IPS-NIHi7 (cell line): ENCODE measurements at regions not wholly inside any gene's neighbourhood (a gene's known extent, or its start where the extent isn't known, plus 50 kb on each side); places are given as distances from the start of the nearest gene placed in this dataset.

ENCODE experiments used
- DNase-seq: peaks from one replicate; pipeline ENCODE4 v3.0.0; 2012; ENCODE audit warnings: mixed read lengths; ENCODE audit errors: extremely low spot score

DNA sequence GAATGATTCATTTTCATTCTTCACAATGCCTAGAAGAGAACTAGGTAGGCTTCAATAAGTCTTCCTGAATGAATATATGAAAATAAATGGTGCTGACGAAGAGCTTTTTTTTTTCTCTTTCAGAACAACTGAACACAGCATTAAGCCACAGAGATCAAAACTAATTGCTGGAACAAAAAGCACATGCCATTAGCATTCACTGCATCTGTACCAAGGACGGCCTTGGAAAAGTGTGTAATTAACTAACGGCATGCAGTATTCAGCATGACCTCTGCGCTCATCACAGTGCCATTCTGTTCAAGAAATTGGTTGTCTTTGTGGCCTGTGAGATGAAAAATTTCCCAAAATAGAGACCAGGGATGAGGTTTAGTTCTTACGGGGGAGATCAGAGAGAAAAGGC, 99.3 kb downstream of the NUDT12 start:
- DNase-seq, result no peak

DNA sequence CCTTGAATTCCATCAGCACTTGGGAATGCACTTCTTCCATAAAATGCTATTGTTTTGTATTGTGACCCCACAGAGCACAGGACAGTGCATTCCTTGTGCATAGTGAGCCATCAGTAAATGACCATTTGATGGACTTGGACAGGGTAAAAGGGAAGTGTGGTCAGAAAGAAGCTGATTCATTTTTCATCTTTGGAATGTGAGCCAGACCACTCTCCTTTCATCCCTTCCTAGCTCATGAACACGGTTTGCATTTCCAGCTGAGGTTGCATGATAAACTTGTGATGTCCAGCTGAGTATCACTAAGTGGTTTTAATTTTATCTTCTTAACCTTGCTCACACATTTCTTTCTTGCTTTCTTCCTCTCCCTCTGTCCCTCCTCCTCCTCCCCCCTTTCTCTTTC, 101.3 kb downstream of the NUDT12 start:
- DNase-seq, result no peak

DNA sequence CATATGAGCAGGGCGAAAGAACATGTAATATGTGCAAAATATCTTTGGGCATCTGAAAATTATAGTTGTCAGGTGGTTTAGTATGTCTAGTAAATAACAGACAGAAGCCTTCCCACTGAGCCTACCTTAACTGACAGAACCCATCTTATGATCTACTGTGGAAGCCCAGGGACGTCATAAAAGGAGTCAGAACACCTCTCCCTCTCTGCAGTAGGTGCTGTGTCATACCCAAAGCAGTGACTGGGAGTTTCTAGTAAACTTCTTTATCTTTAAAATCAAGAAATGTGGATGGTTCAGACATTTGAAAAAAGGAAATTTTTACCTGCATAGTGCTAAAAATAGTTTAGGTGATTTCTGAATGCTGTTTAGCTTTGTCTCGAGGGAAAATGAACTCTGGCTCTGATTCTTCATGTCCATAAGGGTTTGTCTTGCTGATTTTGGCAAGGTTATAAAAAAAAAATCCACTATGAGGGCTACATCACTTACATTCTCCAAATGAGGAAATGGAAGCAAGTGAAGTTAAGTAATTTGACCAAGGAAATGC, 104.0 kb downstream of the NUDT12 start:
- no peak for DNase-seq

DNA sequence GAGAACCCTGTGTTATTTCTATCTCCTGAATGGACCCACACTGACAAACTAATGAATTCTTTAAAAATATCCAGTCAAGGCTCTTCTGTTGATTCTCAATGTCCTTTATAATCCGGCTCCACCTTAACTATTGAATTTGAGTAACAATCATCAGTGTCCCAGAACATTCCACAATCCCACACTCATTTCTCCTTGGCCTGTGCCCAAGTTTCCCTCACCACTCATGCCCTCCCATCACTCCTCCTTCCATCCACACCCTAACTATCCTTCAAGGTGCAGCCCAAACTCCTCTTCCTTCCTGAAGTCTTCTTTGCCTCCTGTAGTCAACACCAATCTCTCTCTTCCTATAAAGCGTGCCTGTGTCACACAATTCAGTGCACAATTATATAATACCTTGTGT, 106.1 kb downstream of the NUDT12 start:
- no peak for DNase-seq

DNA sequence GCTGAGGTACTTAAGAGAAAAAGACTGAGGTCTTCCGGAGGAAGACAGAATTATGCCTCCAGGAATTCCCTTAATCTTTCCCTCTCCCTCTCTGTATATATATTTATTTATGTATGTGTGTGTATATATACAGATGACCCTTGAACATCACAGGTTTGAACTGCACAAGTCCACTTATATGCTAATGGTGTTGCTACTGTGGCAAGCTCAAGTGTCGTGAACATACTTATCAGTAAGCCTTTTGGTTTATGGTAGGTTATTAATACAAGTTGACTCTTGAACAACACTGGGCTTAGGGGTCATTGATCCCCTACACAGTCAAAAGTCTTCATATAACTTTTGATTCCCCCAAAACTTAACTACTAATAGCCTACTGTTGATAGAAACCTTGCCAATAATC, 106.8 kb downstream of the NUDT12 start:
- no peak for DNase-seq

DNA sequence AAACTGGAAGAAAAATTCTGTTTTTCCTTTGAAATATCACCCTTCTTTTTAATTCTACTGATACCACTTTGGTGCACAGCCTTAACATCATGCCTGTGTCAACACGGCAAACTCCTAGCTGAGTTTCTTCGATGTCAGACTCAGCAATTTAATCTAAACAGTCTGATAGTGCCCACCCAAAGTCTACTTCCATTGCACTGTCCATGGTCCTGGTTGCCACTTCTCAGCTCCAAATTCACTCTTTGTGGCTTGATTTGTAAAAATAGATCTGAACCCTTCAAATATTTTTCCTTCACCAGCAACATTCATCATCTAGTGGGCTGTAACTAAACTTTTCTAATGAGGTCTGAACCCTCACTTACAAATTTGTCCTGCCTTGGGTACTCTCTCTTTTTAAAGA, 107.8 kb downstream of the NUDT12 start:
- DNase-seq, result no peak

DNA sequence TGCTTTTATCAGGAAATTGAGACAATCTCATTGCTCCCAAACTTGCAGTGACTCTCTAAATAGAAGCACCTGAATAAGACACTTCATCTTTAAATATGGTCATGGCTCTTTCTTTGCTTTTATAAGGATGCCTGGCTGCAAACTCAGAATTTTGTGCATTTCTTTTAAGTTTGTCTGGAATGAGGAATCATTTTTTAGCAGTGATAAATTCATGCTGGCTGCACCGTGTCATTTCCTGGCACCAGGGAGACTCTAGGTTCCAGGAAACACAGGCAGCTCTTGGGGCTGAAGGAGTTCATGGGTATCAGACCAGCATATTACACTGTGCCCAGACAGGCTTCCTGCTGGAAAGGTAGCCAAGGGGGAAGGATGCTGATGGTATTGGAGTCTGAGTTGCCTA, 109.9 kb downstream of the NUDT12 start:
- no peak for DNase-seq

DNA sequence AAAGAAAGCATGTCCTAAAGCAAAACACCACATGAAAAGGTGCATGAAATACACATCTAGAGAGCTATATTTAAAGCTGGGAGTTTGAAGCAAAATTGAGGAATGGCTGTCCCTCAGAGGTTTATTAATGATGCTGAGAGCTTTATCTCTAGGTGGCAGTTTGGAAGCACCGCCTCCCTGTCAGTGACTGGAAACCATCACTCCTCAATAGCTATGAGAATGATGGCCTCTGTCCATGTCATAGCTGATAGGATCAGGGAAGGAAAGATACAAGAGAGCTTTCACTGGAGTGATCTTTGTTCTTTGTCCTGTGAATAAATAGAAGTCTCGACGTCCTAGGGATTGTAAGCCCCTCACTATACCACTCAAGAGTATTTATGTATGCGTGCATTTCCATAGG, 110.5 kb downstream of the NUDT12 start:
- no peak for DNase-seq

DNA sequence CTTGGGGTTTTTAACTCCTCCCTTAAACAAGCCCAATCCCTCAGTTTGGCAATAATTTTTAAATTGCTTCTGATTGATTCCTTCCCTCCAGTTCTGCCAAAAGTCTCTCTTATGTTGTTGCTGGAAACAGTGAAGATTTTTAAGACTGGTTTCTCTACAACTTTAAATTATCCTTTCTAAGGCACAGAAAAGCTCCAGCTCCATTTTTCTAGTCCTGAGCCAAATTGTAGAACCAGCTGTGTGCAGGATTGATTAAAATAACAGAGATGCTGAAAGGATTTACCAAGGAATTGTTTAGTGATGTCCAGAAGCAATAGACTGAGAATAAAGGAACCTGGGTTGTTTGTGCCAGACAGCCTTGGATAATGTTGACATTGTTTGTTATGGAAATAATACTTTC, 111.3 kb downstream of the NUDT12 start:
- no peak for DNase-seq

DNA sequence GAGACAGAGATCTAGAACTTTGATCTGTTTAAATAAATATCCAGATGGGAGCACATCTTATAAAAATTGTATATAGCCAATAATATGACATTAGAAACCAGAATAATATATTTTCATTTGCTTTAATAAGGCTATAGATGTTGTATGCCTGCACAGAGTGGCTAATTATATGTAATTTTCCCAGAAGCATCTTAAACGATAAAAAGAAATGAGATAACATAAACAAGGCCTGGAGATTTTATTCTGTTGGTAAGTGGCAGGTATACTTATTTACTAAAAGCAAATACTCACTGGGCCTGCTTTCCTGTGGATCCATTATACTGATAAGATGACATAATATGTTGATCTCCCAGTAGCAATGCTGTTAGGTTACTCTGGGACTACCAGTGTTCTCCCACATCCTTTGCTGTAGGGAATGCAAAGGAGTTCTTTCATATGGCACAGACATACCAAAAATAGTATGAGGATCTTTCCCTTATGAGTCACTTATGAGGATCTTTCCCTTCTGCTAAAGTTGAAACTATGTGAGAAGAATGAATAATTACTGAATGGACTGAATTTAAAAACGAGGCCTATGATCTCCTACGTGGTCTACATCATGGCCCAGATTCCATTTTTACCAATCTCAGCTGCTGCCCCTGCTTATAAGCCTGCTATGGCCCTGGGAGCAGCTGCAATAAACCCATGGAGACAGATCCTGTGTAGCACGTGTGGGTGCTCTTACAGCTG, 112.1 kb downstream of the NUDT12 start:
- no peak for DNase-seq

DNA sequence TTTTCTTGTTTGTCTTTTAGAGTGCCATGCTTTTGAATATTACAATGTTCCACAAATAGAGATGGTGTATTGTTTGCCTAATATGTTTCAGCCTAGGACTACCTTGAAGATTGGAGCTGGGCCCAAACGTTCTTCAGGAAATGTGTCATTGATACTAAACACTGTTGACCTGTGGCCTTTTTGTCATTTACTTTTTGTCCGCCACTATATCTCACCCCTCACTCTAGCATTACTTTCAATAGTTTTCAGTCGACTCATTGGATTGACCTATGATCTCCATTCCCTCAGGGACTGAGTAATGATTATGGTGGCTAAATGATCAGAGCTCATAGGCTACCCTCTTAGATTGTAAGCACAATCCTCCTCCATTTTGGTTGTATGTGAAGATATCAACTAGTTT, 115.8 kb downstream of the NUDT12 start:
- no peak for DNase-seq

DNA sequence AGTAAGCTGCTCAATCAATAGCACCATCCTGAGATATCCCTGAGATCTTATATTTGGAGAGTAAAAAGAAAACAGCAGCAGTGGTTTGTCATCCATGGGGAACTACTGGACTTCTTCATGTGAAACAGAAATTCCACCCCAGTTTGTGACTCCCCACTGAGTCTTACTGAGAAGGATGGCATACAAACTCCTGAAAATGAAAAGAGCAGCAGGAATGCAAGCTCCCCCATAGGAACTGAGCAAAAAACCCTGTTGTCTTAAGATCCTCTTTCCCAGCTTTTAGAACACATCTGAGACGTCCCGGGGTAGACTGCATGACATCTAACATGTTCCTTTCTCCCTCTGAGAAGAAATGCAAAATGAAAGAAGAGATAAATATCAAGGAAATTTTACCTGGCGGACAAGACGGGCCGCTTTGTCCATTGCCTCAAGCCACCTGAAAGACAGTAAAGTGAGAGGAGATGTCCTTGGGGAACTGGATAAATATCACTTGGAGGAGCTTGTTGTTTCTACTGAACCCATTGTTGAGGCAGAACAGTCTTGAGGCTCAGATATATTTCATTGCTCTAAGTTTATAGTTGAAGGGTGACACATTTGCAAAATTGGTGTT, 117.1 kb downstream of the NUDT12 start:
- DNase-seq, result no peak

DNA sequence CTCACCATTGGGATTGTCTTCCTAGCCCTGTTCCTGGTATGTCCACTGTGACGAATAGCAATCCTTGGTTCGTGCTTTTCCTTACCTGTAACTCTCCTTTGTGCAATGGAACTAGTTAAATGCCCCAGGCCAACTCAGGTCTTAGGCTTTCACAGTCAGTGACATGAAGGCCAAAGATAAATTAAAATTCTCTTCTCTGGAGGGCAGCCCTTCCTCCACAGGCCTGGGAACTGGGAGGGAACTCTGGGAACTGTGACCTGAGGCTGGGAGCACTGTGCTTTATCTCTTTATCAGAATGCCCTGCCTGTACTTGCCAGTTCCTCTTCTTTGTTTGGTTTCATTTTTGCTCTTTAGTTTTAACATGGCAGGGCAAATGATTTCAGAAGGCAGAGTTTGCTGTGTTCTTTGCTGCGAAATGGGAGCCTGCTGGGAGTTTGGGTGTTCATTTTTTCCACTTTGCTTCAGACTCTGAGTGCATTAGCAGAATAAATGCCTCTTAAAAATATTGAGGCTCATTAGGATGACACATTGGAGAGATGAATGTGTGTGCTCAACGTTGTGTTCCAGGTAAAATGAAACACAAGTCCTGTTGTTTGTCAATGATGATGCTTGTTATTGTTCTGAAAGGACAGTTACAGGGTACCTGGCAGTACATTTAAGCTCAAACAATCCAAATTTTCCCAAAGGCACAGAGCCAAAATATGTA, 118.1 kb downstream of the NUDT12 start:
- no peak for DNase-seq

DNA sequence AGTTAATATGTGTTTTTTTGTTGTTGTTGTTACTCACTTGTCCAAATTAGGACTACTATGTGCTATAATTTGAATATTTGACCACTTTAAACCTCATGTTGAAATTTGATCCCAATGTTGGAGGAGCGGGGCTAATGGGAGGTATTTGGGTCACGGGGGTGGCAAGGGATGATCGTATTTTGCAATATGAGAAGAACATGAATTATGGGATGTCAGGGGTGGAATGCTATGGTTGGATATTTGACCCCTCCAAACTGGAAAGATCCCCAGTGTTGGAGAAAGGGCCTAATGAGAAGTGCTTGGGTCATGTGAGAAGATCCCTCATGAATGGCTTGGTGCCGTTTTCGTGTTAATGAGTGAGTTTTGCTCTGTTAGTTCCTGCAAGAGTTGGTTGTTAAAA, 119.8 kb downstream of the NUDT12 start:
- DNase-seq, result no peak

DNA sequence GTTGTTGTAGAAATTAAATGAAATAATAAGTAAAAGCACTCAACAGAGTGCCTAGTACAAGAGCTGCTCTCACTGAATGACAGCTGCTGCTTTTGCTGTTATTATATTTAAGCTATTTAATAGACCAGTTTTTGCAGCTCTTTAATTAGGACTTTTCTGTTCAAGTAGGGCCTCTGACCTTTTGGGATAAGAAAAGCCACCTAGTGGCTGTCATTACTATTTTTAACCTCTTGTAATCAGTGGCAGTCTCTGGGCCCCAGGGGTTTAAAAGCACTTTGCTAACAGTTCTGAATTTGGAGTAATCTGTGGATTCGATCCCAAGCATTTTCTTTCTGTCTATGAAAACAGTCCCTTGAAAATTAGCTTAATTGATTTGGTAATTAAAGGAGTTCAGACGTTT, 121.1 kb downstream of the NUDT12 start:
- peak; percentile 43 for DNase-seq

DNA sequence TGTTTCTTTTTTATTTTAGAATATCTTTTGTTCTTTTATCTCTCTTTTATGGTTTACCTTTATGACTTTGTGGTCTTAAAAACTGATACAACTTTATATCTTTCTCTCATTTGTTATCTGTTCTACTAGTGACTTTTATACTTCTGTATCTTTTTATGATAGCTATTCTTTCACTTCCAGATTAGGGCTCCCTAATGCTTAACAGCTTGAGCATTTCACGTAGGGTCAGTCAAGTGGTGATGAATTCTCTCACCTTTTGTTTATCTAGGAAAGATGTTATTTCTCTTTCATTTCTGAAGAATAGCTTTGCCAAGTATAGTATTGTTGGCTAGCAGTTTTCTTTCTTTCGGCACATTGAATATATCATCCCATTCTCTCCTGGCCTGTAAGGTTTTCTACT, 123.6 kb downstream of the NUDT12 start:
- no peak for DNase-seq

DNA sequence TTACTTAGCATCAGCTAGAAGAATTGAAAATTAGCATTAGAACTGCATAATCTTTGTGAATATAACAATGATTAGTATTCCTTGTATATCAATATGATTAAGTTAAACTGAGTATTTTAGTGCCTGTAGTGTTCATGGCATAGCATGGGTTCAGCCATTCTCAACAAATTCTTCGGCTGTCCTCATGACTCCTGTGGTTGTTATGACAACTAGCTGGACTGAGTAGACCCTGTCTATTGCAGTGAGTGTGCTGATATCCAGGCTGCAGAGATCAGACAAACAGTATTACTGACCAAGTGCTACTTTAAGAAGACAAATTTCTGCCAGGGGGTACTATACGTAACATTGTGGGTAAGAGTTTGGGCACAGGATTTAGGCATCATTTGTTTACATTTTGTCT, 125.9 kb downstream of the NUDT12 start:
- DNase-seq, result no peak

DNA sequence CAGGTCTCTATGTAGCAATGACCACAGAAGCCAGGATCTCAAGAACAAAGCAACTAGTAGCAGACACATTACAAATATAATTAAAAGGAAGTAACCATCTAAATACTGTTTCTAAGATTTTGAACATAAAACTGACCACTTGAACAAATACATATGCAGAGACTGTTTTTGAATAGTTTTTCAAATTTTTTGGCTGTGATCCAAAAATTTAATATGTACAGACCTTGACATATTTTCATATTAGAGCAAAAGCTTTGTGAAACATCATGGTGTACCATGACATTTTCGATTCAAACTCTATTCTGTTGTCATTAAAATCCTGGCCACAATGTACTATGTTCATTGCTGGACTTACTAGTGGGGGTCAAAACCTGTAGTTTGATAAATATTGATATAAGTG, 126.5 kb downstream of the NUDT12 start:
- no peak for DNase-seq

DNA sequence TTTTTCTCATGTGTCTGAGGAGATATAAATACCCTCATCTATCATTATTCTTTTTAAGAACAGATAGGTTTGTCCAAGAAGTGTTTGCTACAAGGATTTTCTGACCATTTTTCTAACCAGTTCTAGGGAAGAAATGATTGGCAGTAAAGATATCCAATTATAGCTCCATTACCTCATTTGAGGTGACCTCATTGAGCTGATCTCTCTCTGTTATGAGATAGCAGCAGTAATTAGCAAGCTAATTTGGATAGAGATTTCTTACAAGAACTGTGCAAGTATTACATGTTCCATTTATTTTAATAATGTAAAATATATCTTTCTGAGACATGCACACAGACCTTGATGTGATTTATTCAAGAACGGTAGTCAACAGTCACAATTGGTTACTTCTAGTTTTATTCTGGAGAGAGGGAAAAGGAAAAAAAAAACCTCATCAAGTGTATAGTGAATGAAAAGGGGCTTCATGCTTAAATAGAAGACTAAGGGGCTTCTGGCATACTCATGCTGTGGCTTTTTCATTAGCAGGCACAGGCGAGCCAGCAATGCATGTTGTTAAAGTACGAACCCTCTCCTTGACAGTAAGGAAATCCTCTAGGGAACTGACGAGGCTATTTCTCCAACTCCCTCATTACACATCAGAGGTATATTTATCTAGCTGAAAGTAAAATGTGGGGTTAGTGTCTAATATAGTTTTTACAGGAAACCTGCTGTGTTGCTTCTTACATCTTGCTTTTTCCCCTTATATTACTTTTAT, 127.3 kb downstream of the NUDT12 start:
- no peak for DNase-seq

DNA sequence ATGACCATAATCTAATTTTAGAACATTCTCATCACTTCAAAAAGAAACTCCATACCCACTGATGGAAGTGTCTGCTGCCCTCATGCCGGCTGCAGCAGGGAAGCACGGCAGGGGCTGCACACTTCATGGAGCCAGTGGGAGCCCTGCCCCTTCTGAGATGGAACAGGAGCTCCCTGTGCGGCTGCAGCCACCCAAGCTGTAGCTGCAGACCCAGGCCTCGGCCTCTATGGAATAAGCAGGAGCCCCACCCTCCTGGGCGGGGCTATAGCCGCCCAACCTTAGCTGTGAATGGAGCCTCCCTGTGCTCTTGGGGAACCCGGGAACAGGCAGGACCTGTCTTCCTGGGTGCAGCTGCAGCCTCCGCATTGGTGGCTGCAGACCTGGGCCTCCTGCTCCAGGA, 128.5 kb downstream of the NUDT12 start:
- peak; percentile 73 for DNase-seq

DNA sequence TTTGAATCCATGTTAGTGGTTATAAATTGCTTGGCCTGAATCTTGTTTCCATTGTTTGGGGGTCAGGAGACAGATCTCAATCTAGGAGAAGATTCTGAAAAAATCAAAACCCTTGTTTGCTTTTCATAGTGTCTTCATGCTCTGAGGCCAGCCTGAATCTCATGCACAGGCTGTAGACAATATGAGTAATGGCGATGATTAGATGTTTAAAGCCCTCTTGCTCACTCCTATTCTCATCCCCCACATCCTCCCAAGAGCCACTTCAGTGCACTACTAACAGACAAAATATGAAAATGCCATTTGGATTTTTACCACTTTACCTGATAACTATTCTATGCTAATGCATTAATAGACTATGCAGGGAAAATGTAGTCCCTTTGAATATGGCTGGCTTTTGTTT, 129.4 kb downstream of the NUDT12 start:
- DNase-seq, result no peak

DNA sequence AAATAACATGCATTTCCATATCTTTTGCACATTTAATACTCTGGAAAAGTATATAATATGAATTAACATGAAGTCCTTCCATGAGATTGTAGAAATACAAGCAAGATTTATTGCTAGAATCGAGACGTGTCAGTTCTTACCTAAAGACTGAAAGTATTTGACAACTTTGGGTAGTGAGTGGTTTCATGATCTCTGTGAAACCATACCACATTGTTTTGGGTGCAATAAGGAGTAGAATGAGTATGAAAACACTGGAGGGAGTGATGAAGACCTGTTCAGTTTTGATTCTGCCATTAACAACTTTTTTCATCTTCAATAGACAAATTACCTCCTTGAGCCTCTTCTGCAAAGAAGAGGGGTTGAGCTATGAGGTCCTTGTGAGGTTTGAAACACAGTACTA, 133.7 kb downstream of the NUDT12 start:
- DNase-seq, result no peak
